ENCODE measurements at regions not wholly inside any gene's neighbourhood (a gene's known extent, or its start where the extent isn't known, plus 50 kb on each side); places are given as distances from the start of the nearest gene placed in this dataset.

GRCh38 chr2:226652983-226653765, 146.4 kb downstream of the IRS1 start:
- DNase-seq (ENCODE audit: low read depth), result no peak

GRCh38 chr2:226652369-226652768, 147.3 kb downstream of the IRS1 start:
- DNase-seq (ENCODE audit: low read depth), result no peak

GRCh38 chr2:226649871-226650660, 149.6 kb downstream of the IRS1 start:
- DNase-seq (ENCODE audit: low read depth), result no peak

- DNase-seq (ENCODE audit: low read depth), result no peak
Observed at GRCh38 chr2:226649201-226649600, 150.4 kb downstream of the IRS1 start.

GRCh38 chr2:226647621-226648518, 151.8 kb downstream of the IRS1 start:
- no peak for DNase-seq (ENCODE audit: low read depth)

DNA sequence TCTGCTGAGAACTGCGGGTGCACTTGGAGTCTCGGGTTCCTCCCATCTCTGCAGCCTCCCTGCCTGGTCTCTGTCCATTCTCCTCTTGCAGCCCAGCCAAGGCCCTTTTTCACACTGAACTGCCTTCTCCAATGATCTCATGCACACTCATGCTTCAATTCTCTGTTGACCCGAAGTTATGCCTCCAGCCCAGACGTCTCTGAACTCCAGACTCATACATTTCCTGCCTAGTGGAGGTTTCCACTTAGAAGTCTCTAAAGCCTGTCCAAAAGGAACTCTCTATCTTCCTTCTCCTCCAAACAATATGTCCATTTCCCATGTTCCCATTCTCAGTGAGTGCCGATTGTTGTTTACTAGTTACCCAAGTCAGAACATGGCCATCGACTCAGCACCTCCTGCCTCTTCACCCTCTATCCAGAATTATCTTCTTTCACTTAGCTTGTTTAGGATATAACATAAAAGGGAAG, 155.2 kb downstream of the IRS1 start:
- no peak for DNase-seq (ENCODE audit: low read depth)

GRCh38 chr2:226643946-226644282, 155.7 kb downstream of the IRS1 start:
- DNase-seq (ENCODE audit: low read depth), result no peak

DNA sequence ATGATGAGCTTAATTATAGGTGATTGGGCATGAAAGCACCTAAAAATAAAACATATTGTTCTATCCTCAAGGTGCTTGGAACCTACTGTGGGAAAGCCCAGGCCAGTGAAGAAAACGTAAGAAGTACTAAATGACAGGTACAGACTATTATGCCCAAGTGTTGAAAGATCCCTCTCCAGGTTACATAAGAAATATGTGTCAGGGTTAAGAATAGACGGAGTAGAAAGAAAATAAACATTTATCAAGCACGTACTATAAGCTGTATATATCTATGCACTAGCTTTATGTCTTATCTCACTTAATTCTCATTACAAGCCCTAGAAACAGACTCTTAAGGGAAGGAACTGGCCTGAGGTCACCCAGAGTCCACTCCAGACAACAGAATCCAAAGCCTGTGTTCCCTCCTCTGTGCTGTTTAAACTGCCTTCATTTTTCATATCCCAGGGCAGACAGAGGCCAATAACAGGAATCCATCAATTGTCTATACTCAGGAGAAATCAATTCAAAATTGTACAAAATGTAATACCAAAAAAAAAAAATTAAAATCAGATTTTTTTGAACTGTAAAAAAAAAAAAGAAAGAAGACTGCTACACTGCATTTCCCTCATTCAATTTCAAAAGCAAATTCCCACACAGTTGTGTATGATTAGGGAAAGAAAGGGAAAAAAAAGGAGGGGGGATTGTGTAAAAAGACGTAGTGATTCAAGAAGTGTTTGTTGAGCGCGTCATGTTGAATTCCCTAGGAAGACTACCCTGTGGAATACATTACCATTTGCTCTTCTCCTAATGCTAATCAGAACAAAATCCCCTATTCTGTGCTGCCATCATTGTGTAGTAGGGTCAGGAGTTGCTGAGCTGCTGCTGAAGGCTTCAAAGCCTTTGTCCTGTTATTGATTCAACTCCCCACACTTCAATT, 156.3 kb downstream of the IRS1 start:
- no peak for DNase-seq (ENCODE audit: low read depth)

DNA sequence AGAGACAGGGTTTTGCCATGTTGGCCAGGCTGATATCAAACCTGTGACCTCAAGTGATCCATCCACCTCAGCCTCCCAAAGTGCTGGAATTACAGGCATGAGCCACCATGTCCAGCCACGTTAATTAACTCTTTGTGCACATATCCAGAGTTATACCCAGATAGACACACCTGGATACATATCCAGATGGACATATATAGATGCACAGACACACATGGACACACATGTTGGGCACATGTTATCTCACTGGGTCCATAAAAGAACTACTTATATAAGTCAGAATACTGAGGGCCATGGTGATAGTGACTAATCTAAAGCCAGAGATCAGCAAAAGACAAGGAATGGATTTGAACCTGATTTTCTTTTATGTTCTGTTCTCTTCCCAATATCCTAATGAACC, 158.6 kb downstream of the IRS1 start:
- no peak for DNase-seq (ENCODE audit: low read depth)

DNA sequence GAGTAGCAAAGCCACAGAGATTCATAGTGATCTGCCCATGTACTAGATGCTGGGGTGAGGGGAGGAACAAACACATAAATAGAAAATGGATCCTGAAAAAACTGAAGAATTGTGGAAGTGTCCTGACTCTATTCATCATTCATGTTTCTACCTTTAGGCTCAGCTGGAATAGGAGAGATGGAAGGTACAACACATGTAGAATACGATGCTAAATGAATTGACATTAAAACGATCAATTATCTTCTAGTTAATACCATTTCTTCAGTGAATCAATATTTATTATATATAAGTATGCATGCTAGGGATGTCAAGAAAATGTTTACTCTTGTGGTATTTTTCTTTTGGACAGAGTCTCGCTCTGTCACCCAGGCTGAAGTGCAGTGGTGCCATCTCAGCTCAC, 159.1 kb downstream of the IRS1 start:
- DNase-seq (ENCODE audit: low read depth), result no peak

DNA sequence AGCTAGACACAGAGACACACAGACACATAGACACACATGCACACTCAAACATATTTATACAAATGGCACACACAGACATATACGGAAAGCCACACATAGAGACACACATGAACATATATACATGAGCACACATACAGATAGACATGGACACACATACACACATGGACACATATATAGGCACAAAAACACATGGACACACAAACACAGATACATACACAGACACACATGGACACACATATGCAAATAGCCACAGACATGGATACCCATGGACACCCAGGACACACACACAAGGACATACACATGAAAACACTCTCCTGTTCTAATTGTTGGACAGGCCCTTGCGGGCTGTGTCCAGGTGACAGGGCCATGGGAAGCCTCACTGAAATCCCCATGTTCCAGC, 160.1 kb downstream of the IRS1 start:
- no peak for DNase-seq (ENCODE audit: low read depth)

DNA sequence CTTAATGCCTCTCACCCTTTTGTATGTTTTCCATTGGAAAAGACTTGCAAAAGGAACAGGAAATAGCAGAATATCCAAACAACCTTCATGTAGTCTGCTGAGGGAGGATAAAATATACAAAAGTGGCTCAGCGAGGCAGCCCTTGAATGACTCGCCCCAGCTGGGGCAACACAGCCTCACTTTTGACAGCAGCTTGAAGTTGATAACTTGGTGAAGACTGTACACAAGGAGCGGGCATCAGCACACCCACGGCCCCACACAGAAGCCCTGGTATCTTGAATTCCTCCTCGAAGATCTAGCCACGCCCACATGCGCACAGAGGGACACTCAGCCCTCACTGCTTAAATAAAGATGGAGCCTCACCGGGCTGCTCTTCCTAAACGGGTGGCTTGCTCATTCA, 161.0 kb downstream of the IRS1 start:
- no peak for DNase-seq (ENCODE audit: low read depth)

DNA sequence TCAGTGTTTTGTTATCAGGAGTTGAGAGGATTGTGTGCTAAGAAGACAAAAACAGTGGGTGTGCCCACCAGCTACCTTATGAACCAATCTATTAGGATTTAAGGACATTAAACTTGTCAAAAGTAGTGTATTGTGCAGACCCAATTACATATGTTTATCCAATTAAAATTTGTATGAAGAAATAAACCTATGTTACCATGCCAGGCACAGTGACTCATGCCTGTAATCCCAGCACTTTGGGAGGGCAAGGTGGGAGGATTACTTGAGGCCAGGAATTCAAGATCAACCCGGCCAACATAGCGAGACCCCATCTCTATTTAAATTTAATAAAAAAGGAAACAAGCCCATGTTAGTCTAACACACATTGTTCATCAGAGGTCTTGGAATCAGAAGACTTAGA, 162.2 kb downstream of the IRS1 start:
- no peak for DNase-seq (ENCODE audit: low read depth)

DNA sequence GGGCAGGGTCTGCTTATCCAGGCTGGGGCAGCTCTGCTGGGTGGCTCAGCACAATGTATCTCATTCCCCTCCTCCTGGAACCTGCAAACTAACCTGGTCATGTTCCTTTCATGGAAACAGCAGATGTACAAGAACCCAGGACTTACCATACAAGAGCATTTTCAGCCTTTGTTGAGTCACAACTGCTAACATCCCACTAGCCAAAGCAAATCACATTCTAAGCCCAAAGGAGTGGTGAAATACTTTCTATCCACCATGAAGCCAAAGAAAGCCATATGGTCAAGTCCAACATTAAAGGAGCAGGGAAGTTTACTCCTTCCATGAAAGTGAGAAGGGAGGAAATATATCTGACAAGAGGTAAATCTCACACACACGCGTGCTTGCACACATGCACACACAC, 163.0 kb downstream of the IRS1 start:
- DNase-seq (ENCODE audit: low read depth), result no peak

GRCh38 chr2:226634943-226635604, 164.5 kb downstream of the IRS1 start:
- no peak for DNase-seq (ENCODE audit: low read depth)

DNA sequence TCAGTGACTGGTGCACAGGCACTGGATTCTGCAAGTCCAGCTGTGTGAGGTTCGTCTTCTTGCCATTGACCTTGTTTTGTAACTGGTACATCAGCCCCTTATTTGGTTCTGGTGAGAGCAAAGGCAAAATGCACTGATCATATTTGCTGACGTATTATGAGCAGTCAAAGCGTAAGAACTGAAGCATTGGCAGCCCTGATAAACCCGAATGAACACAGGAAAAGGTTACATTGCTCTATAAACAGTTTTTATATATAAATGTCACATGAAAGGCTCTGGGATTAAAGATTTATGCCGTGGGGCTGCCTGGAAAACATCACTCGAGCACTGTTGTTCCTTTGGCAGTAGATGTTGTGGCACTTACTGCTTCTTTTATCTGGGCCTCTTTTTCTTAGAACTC, 167.9 kb downstream of the IRS1 start:
- DNase-seq (ENCODE audit: low read depth), result no peak

DNA sequence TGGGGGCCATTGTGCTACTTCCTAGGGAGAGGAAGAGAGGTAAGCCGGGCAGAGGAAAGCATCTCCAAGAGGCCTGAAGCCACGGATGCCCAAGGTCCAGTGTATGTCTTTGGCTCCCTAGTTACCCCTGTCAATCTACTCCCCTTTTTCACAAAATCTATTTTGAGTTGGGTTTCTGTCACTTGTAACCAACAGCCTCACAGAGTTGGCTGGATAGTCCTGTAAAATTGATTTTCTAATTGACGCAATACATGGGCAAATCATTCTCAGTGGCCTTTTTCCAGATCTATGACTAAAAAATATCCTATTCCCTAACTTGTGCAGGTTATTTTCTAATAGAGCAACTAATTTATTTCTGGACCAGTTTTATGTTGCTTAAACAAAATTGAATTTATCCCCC, 168.4 kb downstream of the IRS1 start:
- no peak for DNase-seq (ENCODE audit: low read depth)

DNA sequence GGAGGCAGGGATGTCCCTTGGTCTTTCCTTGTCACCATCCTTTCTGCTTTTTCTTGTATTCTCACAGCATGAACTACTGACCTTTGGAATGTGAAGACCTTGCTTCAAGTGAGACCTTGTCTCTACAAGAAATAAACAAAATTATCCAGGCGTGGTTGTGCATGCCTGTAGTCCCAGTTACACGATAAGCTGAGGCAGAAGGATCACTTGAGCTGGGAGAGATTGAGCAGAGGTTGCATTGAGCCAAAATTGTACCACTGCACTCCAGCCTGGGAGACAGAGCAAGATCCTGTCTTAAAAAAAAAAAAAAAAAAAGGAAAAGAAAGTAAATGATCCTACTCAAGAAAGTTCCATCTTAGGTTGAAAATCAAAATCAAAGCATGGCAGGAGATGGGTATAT, 173.7 kb downstream of the IRS1 start:
- DNase-seq (ENCODE audit: low read depth), result no peak

GRCh38 chr2:226623587-226624368, 175.8 kb downstream of the IRS1 start:
- no peak for DNase-seq (ENCODE audit: low read depth)

- DNase-seq (ENCODE audit: low read depth), result no peak
Observed at GRCh38 chr2:226622484-226622883, 177.1 kb downstream of the IRS1 start.
